ENCODE measurements at regions not wholly inside any gene's neighbourhood (a gene's known extent, or its start where the extent isn't known, plus 50 kb on each side); places are given as distances from the start of the nearest gene placed in this dataset.

DNA sequence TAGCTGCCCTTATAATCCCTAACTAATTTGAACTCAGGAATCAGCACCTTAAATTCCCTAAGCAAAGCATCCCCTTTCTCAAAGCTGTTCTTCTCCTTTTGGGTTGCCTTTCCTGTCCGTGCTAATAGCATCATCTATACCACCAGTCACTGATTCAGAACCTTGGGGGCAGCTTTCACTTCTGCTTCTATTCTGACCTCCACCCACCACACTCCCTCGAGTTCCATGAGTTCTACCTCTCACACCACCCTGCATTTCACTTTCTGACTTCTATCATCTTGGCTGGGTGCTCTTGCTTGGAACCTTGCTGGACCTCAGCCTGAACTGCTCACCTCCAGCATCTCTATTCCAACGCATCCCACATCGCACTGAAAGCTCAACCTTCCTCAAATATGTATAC, 55.4 kb upstream of the KCNMB2 start:
- no peak for DNase-seq (ENCODE audit: low read depth in 2 of 2)

DNA sequence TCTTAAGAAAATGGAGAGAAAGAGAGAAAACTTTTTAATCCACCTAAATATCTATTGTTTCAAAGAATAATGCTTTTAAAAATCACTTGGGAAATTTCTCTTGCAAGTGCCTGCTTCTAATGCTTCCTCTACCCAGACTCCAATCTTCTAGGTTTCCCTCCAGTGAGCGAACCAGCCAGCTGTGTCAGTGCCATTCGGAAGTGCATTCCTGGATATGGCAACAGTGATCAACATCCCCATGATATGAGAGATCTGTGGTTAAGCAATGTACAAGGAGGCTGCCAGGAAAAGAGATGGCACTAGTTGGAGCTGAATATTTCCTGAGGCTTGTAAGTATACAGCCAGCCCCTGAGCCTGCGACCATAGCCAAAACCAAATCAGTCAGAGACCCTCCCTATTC, 53.3 kb upstream of the KCNMB2 start:
- DNase-seq (ENCODE audit: low read depth in 2 of 2) = no peak

DNA sequence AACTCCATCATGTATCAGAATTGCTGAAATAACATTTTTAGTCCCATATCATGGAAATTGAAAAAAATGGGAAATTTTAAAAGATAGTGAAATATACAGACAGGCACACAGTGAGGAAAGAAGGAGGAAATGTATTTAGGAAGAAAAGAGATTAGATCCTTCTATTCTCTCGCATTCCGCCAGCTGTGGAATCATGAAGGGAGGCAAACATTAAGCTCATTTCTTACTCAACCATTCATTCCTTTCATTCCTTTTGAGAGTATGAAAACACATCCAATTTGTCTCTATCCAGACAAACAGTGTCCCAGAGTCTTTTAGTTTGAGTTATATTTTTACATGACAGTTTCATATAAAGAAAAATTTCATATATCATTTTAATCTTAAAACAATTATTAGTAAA, 52.5 kb upstream of the KCNMB2 start:
- no peak for DNase-seq (ENCODE audit: low read depth in 2 of 2)

DNA sequence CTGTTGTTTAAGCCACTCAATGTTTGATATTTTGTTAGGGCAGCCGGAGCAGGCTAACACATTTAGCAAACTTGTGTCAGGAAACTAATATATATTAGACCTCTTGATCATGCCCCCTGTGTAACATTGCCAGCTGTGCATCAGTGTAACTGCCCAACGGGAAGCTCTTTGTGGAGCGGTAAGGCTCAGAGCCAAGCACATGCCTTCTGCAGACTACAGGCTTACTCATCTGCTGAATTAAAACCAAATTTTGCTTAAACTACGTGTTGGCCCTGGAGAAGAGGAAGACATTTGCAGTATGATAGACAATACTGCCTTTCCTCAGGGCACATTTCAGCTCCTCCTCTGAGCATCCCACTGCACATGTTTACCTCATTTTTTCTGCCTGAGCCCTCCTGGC, 50.5 kb upstream of the KCNMB2 start:
- DNase-seq (ENCODE audit: low read depth in 2 of 2) = no peak

Measured in stimulated activated CD8-positive, alpha-beta memory T cell treated with anti-CD3 and anti-CD28 coated beads, Interleukin-7, amount 100 ng/mL, for 1 hour (primary cell).